Ecto neural progenitor cell (in vitro differentiated cells): ENCODE measurements at regions not wholly inside any gene's neighbourhood (a gene's known extent, or its start where the extent isn't known, plus 50 kb on each side); places are given as distances from the start of the nearest gene placed in this dataset.
"Not testable (repeated sequence)": the region's sequence is repeated elsewhere in the genome, so short reads cannot be mapped to it uniquely, and the experiment has no call there.

Experiments used
- DNase-seq: peaks from one replicate; pipeline ENCODE4 v3.0.0-alpha.2; 2018; ENCODE audit warnings: low spot score

DNA sequence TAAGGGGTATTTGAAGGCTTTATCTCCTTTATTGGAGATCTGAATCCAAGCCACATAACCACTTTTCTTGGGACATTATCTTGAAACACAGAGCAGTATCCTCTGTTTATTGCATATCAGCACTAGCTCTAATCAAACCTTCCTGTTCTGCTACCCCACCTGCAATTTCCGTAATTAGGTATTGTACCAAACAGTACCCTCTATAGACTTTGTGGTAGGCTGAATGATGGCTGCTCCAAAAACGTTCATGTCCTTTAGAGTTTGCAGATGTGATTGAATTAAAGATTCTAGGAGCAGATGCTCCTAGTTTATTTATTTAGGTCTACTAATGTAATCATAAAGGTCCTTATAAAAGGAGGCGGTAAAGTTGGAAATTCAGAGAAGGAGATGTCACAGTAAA, 573.0 kb upstream of the ATXN7L3B start:
- no peak for DNase-seq

DNA sequence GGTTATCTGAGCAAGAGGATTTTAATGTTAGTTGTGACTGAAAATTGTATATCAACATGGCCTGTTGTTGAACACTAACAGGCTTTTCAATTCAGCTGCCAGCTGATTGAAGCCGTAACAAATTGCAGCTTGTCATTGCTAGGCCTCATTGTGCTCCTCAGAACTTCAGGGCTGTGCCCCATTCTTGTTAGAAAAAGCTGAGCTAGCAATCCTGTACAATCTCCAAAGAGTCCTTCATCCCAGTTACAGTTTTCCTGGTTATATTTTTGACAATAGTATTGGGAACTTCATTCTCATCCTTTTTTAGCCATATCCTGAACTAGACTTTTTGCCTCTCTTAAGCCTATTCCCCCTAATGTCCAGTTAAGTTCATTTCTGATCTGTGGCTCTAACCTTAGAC, 564.1 kb upstream of the ATXN7L3B start:
- DNase-seq, result no peak

DNA sequence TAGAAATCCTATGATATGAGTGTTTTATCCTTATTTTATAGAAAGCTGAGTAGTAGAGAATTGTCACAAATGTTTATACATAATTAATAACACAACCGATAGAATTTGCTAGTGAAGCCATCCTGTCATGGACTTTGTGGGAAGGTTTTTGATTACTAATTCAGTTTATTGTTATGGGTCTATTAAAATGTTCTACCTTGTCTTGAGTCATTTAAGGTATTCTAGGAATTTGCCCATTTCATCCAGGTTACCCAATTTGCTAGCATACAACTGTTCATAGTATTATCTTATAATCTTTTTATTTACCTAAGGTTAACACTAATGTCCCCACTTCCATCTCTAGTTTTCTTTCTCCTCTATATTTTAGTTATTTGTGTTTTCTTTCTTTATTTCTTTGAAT, 553.1 kb upstream of the ATXN7L3B start:
- no peak for DNase-seq

DNA sequence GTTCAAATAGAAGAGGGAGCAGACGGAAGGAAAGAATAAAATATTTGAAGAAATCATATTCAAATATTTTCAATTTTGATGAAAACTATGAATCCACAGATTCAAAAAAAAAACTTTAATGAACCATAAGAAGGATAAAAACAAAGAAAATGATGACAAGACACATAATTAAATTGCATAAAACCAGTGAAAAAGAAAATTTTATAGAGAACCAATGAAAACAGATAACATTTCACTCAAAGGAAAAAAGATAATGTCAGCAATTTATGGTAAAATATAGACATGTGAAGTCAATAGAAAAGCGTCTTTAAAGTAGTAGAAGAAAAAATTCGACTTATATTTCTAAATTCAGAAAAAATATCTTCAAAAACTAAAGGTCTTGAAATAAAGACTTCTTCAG, 546.5 kb upstream of the ATXN7L3B start:
- no peak for DNase-seq

DNA sequence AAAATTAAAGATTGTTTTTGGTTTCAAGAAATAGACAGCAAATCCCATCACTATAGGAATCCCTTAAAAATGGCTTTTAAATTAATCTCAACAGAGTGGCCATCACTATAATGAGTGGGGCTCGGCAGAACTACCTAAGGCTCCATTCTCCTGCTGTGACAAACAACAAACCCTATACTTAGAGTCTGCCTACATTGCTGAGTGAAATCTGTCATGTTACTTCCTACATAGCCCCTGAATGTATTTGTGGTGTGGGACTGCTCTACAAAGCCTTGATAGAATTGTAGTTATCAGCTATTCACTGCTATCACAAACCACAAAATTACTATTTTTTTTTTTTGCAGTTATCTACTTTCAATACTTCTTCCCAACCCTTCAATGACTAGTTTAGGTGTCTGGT, 538.7 kb upstream of the ATXN7L3B start:
- DNase-seq, result no peak

DNA sequence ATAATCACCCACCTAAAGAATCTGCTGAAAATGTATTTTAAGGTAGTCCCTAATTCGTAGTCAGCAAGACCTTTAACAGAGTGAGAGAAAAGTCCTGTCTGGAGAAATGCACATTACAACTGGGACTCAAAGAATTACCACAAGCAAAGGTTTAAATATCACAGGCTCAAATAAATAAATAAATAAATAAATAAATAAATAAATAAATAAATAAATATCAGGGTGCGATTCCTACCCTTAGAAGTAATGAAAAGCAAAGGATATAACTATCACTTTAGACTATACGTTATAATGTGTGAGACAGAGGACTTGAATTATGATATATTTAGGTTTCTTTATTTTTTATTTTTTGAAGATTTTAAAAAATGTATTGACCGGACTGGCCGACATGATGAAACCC, 522.5 kb upstream of the ATXN7L3B start:
- no peak for DNase-seq

DNA sequence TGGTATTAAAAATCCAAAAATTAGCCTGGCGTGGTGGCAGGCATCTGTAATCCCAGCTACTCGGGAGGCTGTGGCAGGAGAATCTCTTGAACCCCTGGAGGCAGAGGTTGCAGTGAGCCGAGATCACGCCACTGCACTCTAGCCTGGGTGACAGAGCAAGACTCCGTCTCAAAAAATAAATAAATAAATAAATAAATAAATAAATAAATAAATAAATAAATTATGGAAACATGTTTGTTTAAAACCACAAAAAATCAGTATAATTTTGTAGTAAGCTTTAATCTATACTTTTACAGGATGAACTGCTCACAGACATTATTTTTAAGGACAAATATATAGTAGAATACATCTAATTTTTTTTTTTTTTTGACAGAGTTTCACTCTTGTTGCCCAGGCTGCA, 521.3 kb upstream of the ATXN7L3B start:
- DNase-seq, result not testable (repeated sequence)

DNA sequence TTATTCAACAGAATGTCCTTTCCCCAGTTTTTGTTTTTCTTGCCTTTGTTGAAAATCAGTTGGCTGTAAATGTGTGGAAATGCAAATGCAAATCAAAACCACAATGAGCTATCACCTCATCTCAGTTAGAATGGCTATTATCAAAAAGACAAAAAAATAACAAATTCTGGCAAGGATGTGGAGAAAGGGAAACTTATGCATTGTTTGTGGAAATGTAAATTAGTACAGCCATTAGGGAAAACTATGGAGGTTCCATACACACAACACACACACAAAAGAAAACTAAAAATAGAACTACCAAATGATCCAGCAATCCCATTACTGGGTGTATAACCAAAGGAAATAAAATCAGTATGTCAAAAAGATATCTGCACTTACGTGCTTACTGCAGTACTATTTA, 518.8 kb upstream of the ATXN7L3B start:
- no peak for DNase-seq

DNA sequence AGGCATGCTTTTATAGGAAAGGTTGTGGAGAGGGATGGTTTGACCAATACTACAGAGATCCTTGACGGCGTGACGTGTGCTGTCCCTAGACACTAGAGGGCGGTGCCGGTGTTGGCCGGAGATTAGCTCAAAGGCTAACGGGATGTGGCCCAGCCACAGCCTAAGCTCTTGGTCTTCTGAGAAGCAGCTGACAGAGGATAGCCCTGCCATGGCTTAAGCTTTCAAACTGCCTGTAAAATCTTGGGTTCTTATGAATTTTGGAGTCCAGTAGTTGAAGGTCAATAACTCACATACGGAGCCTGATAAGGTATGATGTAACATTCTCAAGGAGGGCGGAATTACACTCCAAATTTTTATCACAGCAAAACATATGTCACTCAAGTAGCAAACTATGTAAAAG, 515.7 kb upstream of the ATXN7L3B start:
- peak; percentile 84 for DNase-seq

DNA sequence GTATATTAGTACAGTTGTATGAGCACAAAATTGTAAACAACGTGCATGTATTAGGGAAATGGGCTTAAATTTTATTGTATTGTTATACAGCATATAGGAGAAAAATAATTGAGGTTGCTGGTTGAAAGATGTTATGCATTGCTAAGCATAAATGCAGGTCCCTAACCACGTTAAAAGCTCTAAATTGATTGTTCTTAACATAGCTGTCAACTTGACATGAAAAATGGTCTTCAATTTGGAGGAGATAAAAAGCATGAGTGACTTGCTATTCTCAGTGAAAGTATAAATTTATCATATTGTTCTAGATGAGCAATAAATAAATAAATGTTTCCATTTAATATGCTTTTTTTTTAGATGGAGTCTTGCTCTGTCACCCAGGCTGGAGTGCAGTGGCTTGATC, 506.6 kb upstream of the ATXN7L3B start:
- no peak for DNase-seq

DNA sequence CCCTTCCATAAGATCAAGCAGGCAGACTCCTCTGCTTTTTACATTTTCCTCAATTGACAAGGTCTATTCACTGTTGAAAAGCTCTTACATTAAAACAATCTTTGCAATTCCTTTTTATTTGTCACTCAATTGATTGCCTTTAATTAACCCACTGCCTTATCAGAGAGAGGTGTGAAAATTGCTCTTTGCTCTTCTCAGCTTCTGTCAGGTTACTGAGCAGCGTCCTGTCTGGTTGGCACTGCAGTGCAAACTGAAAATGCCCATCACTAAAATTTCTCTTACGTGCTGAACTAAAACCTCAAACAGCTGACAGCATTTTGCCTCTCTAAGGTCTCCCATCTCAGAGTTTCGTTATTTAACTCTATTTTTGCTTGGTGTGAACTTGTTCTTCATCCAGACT, 504.1 kb upstream of the ATXN7L3B start:
- no peak for DNase-seq

DNA sequence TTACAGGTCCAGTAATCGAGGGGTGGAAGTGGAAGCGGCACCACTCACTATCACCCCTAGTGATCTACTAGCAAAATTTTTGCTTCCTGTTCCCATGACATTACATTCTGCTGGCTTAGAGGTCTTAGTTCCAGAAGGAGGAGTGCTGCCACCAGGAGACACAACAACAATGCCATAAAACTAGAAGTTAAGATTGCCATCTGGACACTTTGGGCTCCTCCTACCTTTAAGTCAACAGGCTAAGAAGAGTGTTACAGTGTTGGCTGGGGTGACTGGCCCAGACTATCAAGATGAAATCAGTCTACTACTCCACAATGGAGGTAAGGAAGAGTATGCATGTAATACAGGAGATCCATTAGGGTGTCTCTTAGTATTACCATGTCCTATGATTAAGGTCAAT, 498.5 kb upstream of the ATXN7L3B start:
- DNase-seq, result not testable (repeated sequence)

DNA sequence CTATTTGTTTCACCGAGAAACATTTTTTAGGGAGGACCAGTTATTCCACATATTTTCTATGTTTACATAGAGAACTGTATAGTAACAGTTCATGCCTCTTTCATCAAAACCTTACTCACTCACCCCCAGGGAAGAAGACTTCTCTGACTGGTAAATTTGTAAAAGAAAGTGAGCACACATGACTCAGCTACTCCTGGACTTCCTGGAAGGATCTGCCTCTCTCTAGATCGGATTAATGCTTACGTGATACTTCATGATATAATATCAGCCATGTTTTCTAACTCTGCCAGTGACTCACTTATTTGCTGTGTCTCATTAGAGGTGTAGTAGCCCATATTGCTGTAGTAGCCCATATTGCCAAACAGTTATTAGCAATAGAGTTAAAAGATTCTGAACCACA, 494.3 kb upstream of the ATXN7L3B start:
- no peak for DNase-seq

DNA sequence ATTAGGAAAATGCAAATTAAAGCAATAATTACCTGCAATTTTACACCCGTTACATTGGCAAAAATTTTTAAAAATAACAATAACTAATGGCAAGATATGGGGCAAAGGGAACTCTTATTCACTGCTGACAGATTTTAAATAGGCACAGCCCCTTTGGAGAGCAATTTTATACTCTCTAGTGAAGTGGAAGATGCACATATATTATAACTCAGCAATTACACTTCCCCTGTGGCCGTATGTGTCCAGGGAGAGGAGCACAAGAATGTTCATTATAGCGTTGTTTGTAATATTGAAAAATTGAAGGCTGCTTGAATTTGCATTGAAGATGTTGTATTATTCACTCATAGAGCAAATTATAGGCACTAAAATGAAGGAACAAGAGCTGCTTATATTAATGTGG, 488.3 kb upstream of the ATXN7L3B start:
- DNase-seq, result no peak

DNA sequence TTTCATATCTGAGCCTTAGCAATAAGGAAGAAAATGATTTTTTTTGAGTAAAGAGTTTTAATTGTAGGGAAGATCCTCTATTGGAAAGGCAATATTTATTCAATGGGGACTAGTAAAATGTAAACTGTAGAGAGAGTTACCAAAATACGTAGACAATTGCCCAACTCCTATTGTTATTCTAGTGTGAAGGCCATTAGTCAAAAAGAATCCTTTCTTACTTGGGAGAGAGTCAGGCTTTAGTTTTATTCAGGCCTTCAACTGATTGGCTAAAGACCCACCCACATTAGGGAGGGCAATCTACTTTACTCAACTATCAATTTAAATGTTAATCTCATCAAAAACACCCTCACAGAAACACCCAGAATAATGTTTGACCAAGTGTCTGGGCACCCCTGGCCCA, 485.8 kb upstream of the ATXN7L3B start:
- no peak for DNase-seq

DNA sequence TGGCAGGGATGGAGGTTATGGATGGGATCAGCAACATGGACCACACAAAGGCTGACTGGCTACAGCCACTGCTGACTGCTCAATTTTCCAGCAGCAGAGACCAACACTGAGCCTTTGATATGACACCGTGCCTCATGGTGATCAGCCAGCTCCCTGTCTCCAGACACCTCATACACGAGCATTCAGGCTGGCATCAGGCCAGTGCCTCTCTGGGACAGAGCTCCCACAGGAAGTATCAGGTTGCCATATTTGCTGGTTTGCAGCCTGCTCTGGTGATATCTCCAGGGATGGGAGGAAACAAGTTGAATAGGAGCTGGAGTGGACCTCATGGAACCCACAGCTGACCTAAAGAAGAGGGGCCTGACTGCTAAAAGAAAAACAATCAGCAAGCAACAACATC, 471.2 kb upstream of the ATXN7L3B start:
- DNase-seq, result no peak

DNA sequence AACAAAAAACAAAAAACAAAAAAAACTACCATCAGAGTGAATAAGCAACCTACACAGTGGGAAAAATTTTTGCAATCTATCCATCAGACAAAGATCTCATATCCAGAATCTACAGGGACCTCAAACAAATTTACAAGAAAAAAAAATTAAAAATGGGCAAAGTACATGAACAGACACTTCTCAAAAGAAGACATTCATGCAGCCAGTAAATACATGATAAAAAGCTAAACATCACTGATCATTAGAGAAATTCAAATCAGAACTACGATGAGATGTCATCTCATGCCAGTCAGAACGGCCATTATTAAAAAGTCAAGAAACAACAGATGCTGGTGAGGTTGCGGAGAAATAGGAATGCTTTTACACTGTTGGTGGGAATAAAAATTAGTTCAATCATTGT, 466.5 kb upstream of the ATXN7L3B start:
- no peak for DNase-seq

DNA sequence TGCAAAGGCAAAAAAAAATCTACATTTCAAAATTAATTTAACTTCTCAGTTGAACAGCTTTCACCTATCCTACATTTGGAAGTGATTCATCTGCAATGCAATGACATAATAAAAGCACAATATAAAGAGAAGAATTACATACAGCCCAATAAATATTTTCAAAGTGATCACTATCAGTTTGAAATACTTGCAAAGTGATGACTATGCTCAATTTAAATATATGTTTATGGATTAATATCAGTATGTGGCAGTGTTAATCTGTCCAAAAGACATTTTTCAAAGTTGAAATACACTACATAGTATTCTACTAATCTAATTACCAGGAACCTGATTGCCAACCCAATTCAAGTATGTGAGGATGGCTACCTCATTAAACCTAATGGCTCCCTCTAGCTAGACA, 460.7 kb upstream of the ATXN7L3B start:
- no peak for DNase-seq

DNA sequence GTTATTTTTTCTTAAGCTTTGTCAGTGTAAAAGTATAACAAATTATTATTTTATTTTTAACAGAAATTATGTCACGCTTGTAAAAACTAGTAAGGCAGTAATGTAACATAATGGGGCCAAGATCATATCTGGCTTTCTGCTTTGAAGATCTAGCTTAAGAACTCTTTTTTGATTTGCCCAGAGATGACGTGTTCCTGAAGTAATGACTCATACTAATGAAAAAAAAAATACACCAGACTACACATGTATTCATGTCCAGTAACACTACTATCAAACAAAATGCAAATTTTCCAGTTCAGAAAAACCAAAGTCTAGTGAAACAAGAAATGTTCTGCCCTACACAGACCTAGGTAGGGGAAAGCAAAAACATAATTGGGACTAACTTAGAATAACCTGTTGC, 432.2 kb upstream of the ATXN7L3B start:
- DNase-seq, result no peak

DNA sequence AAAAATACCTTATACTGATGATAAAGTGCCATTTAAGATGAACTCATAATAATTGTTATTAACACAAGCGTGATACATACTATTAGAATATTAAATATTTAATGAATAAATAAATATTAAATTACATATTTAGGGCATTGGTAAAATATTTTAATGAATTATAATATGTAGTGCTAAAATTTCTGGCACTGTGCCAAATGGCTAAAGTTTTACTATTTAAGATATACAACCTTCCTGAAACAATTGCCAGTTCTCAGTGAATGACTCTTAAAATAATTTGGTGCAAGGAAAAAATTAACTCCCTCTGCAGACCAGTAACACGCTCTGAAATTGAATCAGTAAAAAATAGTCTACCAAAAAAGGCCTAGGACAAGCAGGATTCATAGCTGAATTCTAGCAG, 428.9 kb upstream of the ATXN7L3B start:
- DNase-seq, result no peak

DNA sequence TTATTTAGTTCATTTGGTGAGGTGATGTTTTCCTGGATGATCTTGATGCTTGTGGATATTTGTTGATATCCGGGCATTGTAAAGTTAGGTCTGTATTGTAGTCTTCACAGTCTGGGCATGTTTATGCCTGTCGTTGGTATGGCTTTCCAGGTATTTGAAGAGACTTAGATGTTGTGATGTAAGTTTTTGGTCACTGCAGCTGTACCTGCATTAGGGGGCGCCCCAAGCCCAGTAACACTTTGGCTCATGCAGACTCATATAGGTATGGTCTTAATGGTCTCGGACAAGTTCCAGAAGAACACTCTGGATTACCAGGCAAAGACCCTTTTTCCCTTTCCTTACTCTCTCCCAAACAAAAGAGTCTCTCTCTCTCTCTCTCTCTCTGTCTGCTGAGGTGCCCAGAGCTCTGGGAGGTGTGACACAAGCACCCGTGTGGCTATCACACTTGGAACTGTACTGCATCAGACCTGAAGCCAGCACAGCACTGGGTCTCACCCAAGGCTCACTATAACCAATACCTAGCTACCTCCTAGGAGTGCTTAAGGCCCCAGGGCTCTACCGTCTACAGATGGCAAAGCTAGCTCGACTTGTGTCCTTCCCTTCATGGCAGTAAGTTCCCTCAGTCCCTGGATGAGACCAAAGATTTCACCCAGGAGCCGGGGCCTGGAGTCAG, 425.8 kb upstream of the ATXN7L3B start:
- peak; percentile 72 for DNase-seq

DNA sequence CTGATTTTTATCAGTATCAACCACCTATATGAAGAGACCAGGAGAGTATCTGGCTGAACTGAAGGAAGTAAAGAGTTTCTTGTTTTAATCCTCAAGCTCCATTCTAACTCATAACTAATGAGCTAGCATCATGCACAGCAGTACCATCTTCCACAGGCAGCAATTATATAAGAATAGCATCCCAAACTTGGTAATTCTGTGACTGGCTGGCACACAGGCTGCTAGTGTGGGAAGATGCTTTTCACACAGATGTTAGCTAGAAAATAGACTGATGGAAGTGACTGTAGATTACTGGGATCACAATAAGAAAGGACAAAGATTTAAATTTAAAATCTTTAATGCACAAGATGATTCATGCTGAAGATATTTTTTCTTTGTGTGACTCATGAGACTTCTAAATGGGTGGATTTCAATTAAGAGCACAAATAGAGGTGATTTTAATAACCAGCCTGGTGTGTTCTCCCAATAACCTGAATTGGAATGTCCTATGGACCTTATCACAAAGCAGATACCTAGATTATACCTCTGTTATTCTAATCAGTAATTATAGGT, 417.7 kb upstream of the ATXN7L3B start:
- DNase-seq, result no peak

DNA sequence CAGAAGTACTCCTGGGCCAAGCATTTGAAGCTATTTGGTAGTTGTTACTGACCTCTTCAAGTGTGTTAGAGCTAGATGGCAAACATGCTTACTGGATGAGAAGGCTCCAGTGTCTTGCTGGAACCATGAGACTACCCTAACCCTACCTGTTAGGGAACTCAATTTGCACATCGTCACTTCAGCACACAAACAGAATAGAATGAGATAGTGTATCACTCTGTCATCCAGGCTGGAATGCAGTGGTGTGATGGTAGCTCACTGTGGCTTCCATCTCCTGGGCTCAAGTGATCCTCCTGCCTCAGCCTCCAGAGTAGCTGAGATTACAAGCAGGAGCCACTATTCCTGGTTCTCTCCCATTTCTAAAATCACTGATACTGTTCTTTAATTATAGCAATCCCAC, 417.0 kb upstream of the ATXN7L3B start:
- no peak for DNase-seq

DNA sequence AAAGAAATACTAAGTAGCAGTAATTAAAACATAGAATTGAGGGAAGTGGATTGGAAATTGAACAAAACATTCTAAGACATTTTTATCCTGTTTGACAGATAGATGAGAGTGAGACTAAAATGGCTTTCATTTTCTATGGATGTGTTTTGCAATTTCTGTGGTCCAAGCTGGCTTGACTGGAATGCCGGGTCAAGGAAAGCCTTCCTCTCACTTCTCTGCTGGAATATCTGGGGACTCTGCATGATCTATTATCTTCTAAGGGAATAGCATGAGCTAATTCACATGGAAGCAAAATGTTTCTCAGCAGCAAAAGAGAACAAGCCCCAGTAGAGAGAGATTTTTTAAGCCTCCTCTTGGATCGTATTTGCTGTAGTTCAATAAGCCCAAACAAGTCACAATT, 407.9 kb upstream of the ATXN7L3B start:
- DNase-seq, result no peak

DNA sequence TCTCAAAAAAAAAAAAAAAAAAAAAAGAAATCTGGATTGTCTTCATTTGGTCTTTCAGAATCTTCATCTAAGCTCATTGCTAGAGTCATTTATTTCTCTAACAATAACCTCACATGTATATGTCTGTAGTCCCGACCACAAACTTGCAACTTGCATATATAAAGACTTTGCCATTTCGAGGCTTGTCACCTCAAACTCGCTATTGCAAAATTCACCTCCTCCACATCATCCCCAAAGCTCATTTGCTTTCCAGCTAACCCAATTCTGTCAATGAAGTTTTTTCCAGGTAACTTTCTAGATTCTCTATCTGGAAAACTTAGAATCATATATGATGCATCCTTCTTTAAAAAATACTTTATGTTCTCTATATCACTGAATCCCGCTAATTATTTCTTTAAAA, 393.2 kb upstream of the ATXN7L3B start:
- no peak for DNase-seq
